Endothelial cell of umbilical vein (primary cell): ENCODE measurements at regions not wholly inside any gene's neighbourhood (a gene's known extent, or its start where the extent isn't known, plus 50 kb on each side); places are given as distances from the start of the nearest gene placed in this dataset.

ENCODE experiments used
- BruUV-seq: library from RNA; stranded (reverse); fragments of 400-500 nt; replicated peaks from 2 replicates; lab custom pipeline; 2021; lab: Mats Ljungman, UMichigan
- CTCF ChIA-PET: fragments of 300-600, 350-600 bp; sonication (Branson Sonifier 250); formaldehyde crosslinking; loops from one replicate; lab custom pipeline; 2021; ENCODE audit warnings: antibody characterized with exemption, inconsistent platforms; lab: Charles Lee
- POLR2A ChIA-PET: fragments of 300-600, 350-600 bp; sonication (Branson Sonifier 250); formaldehyde crosslinking; loops from one replicate; lab custom pipeline; 2021; ENCODE audit warnings: antibody characterized with exemption, inconsistent platforms; lab: Charles Lee
- DNase-seq: peaks from one replicate; pipeline ENCODE4 v3.0.0-alpha.2; 2011; ENCODE audit warnings: low read depth, low spot score
- FAIRE-seq: peaks from 2 replicates; lab custom pipeline; 2011; peaks lifted over from hg19 to GRCh38; lab: Jason Lieb, UNC
- H2AFZ ChIP-seq: 2 replicates; pipeline ENCODE4 v1.6.0; 2012; ENCODE audit warnings: low read depth, low read length, control low read depth, inconsistent platforms
- H3K27ac ChIP-seq: 2 replicates; pipeline ENCODE4 v1.5.1; 2011; ENCODE audit warnings: low read depth, mild to moderate bottlenecking, control low read depth, low read length, moderate library complexity; ENCODE audit not compliant: insufficient read depth
- H3K27me3 ChIP-seq, 2 experiments: 2 replicates each; pipeline versions ENCODE4 v1.6.0 to v1.6.1; 2011; ENCODE audit warnings: low read length in 2 of 2, mixed read lengths in 1 of 2; ENCODE audit not compliant: control insufficient read depth in 2 of 2, insufficient read depth in 2 of 2
- H3K36me3 ChIP-seq, 2 experiments: 2 replicates in 1 of 2; 3 replicates in 1 of 2; pipeline ENCODE4 v1.5.1; 2011; ENCODE audit warnings: low read length in 2 of 2, mild to moderate bottlenecking in 1 of 2, moderate library complexity in 1 of 2; ENCODE audit not compliant: control insufficient read depth in 2 of 2, insufficient read depth in 2 of 2; ENCODE audit errors: extremely low read depth in 1 of 2
- H3K4me1 ChIP-seq: 3 replicates; pipeline ENCODE4 v1.5.1; 2011; ENCODE audit warnings: mild to moderate bottlenecking, low read length; ENCODE audit not compliant: control insufficient read depth, insufficient read depth; ENCODE audit errors: extremely low read depth
- H3K4me2 ChIP-seq: 2 replicates; pipeline ENCODE4 v1.6.1; 2011; ENCODE audit warnings: low read length, control low read depth, mixed read lengths; ENCODE audit not compliant: insufficient read depth
- H3K4me3 ChIP-seq, 3 experiments: fragments of 200-600 bp in 1 of 3; sonication (generic), shearing (Covaris generic) in 1 of 3; replicated peaks in 1 of 3; 2 replicates each; pipeline ENCODE4 v1.5.1; 2011 to 2016; ENCODE audit warnings: control low read depth in 3 of 3, low read length in 3 of 3, mild to moderate bottlenecking in 2 of 3, inconsistent platforms in 1 of 3, low read depth in 1 of 3, moderate library complexity in 1 of 3; ENCODE audit not compliant: insufficient read depth in 1 of 3
- H3K79me2 ChIP-seq: 2 replicates; pipeline ENCODE4 v1.6.0; 2012; ENCODE audit warnings: low read length, inconsistent platforms; ENCODE audit not compliant: control insufficient read depth, insufficient read depth
- H3K9ac ChIP-seq: replicated peaks from 2 replicates; pipeline ENCODE3; 2011; ENCODE audit warnings: low read length, control low read depth; ENCODE audit not compliant: insufficient read depth; ENCODE audit errors: extremely low read depth
- H3K9me1 ChIP-seq: replicated peaks from 3 replicates; pipeline ENCODE4 v1.6.0; 2011; ENCODE audit warnings: mild to moderate bottlenecking, low read length; ENCODE audit not compliant: control insufficient read depth, insufficient read depth; ENCODE audit errors: extremely low read depth
- H3K9me3 ChIP-seq: replicated peaks from 2 replicates; pipeline ENCODE4 v1.5.1; 2012; ENCODE audit warnings: low read length, inconsistent platforms; ENCODE audit not compliant: control insufficient read depth, insufficient read depth
- H4K20me1 ChIP-seq: replicated peaks from 2 replicates; pipeline ENCODE3; 2011; ENCODE audit warnings: mild to moderate bottlenecking, low read length; ENCODE audit not compliant: control insufficient read depth, insufficient read depth; ENCODE audit errors: extremely low read depth
- EZH2 ChIP-seq: IDR thresholded peaks from 2 replicates; pipeline ENCODE4 v1.6.1; 2012; ENCODE audit warnings: borderline replicate concordance, low read depth, mild to moderate bottlenecking, moderate library complexity, low read length, inconsistent platforms; ENCODE audit not compliant: severe bottlenecking
- FOS ChIP-seq: IDR thresholded peaks from 2 replicates; pipeline ENCODE4 v1.6.1; 2011; ENCODE audit warnings: mild to moderate bottlenecking, low read length, moderate library complexity, borderline replicate concordance; ENCODE audit not compliant: insufficient read depth
- GATA2 ChIP-seq: IDR thresholded peaks from 2 replicates; pipeline ENCODE4 v1.7.0; 2011; ENCODE audit warnings: low read depth, mild to moderate bottlenecking, moderate library complexity, mixed read lengths, low read length; ENCODE audit not compliant: insufficient read length, insufficient read depth
- JUN ChIP-seq: IDR thresholded peaks from 2 replicates; pipeline ENCODE4 v1.6.1; 2011; ENCODE audit warnings: borderline replicate concordance, low read depth; ENCODE audit not compliant: insufficient read length, insufficient read depth
- MYC ChIP-seq: IDR thresholded peaks from one replicate; pipeline ENCODE4 v1.6.1; 2011; ENCODE audit warnings: mild to moderate bottlenecking, low read depth, low read length
- POLR2A ChIP-seq: IDR thresholded peaks from 2 replicates; pipeline ENCODE4 v1.6.1; 2012; ENCODE audit warnings: low read depth, mild to moderate bottlenecking, control low read depth, low read length
- POLR2AphosphoS5 ChIP-seq: IDR thresholded peaks from 2 replicates; pipeline ENCODE4 v1.6.1; 2012; ENCODE audit warnings: low read depth, mild to moderate bottlenecking, control low read depth, low read length, moderate library complexity; ENCODE audit not compliant: insufficient read depth
- dilution Hi-C: fragments of 300-500 bp; cut with MboI; formaldehyde crosslinking; loops from one replicate; pipeline ENCODE4 v1.15.0; 2019; ENCODE audit warnings: low sequenced_read_pairs; ENCODE audit not compliant: extremely low pct_ligation_motif_present
- intact Hi-C: fragments of 100-400 bp; cut with micrococcal nuclease; formaldehyde crosslinking; loops from one replicate; pipeline ENCODE4 v1.10.0; 2022
- TF ChIP-seq, protein P1 (sequence below): IDR thresholded peaks from 2 replicates; pipeline ENCODE4 v1.6.1; 2011; ENCODE audit not compliant: insufficient read depth, insufficient read length
- TF ChIP-seq, protein P2 (sequence below), 2 donors: IDR thresholded peaks; 1 replicate in 1 of 2; 2 replicates in 1 of 2; pipeline ENCODE4 v1.5.1; 2011; ENCODE audit warnings: low read length in 2 of 2, mild to moderate bottlenecking in 2 of 2, moderate library complexity in 2 of 2, control low read depth in 1 of 2, inconsistent platforms in 1 of 2, low read depth in 1 of 2; ENCODE audit not compliant: insufficient read depth in 1 of 2; ENCODE audit errors: extremely low read depth in 1 of 2

DNA sequence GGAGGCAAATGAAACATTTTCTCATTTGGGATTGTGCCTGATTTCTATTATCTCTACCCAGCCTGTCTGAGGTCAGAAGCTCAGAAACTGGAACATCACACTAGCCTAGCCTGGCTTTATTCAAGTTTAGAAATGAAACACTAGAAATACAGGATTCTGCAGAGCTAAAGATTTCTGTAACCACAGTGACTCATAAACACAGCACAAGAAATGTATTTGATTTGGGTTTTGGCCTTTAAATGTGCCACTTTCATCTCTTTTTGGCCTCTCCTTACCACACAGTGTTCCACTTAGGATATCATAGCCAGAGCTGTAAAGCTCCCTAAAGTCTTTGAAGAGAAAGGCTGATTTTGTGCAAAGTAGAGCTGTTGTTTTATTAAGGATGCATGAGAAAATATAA is 307.5 kb downstream of the EMP1 start:
- dilution Hi-C loops: no loop called here
- DNase-seq (no peak), FAIRE-seq (no peak)
- Histone ChIP-seq H4K20me1 (no peaks in the 10 kb centered on the region), H3K9ac (no peak overlapping the region), H3K36me3 (no peaks in the 10 kb centered on the region), H3K27me3 (no peaks in the 10 kb centered on the region), H3K79me2 (no peaks in the 10 kb centered on the region), H3K4me3 (no peak overlapping the region), H3K9me1 (no peaks in the 10 kb centered on the region), H3K4me2 (no peak overlapping the region), H3K4me1 (no peaks in the 10 kb centered on the region), H2AFZ (no peak overlapping the region), H3K27ac (no peak overlapping the region), H3K9me3 (no peaks in the 10 kb centered on the region)
- BruUV-seq: no TSS peak
- TF ChIP-seq MYC (no peak), POLR2A (no peak), JUN (no peak), POLR2AphosphoS5 (no peak), GATA2 (no peak), FOS (no peak), EZH2 (no peak)
- TF ChIP-seq, protein P1, sequence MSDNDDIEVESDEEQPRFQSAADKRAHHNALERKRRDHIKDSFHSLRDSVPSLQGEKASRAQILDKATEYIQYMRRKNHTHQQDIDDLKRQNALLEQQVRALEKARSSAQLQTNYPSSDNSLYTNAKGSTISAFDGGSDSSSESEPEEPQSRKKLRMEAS: no peak
- TF ChIP-seq, protein P2, sequence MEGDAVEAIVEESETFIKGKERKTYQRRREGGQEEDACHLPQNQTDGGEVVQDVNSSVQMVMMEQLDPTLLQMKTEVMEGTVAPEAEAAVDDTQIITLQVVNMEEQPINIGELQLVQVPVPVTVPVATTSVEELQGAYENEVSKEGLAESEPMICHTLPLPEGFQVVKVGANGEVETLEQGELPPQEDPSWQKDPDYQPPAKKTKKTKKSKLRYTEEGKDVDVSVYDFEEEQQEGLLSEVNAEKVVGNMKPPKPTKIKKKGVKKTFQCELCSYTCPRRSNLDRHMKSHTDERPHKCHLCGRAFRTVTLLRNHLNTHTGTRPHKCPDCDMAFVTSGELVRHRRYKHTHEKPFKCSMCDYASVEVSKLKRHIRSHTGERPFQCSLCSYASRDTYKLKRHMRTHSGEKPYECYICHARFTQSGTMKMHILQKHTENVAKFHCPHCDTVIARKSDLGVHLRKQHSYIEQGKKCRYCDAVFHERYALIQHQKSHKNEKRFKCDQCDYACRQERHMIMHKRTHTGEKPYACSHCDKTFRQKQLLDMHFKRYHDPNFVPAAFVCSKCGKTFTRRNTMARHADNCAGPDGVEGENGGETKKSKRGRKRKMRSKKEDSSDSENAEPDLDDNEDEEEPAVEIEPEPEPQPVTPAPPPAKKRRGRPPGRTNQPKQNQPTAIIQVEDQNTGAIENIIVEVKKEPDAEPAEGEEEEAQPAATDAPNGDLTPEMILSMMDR (IDR thresholded peaks at IDR 0.05; ENCODE audit: extremely low read depth in 1 of 2, insufficient read depth in 1 of 2, low read depth in 1 of 2, low read length in 2 of 2): no peak
- ChIA-PET CTCF (interaction anchor here (1.1 to 2.1 kb wide), 2 partner anchors 31 to 142 kb away, joined by 5 to 9 read pairs; no protein-coding TSS in a partner anchor), POLR2A (no interaction called here)
- intact Hi-C loops: no loop called here
